Brain microvascular endothelial cell (primary cell): ENCODE measurements at regions not wholly inside any gene's neighbourhood (a gene's known extent, or its start where the extent isn't known, plus 50 kb on each side); places are given as distances from the start of the nearest gene placed in this dataset.
"Not testable (repeated sequence)": the region's sequence is repeated elsewhere in the genome, so short reads cannot be mapped to it uniquely, and the experiment has no call there.

Experiments used
- DNase-seq: peaks from one replicate; pipeline ENCODE4 v3.0.0-alpha.2; 2020
- H3K27ac ChIP-seq: fragments of 250-450 bp; sonication (Bioruptor Pico); 2 replicates; pipeline ENCODE4 v1.5.1; 2020; ENCODE audit warnings: mild to moderate bottlenecking, moderate library complexity
- H3K27me3 ChIP-seq: fragments of 250-450 bp; sonication (Bioruptor Pico); replicated peaks from 2 replicates; pipeline ENCODE4 v1.5.1; 2020; ENCODE audit warnings: mild to moderate bottlenecking
- H3K36me3 ChIP-seq: fragments of 250-450 bp; sonication (Bioruptor Pico); replicated peaks from 2 replicates; pipeline ENCODE4 v1.5.1; 2020; ENCODE audit warnings: mild to moderate bottlenecking
- H3K4me3 ChIP-seq: 2 replicates; pipeline ENCODE4 v1.5.1; 2011; ENCODE audit warnings: low read depth, mild to moderate bottlenecking, control low read depth, low read length, moderate library complexity
- in situ Hi-C: cut with HindIII; loops from 2 replicates; pipeline ENCODE4 v1.10.0; 2017; ENCODE audit warnings: low sequenced_read_pairs, low pct_ligation_motif_present
- TF ChIP-seq, protein P1 (sequence below): IDR thresholded peaks from 2 replicates; pipeline ENCODE4 v1.5.1; 2011; ENCODE audit warnings: low read depth, mild to moderate bottlenecking, moderate library complexity, low read length, control low read depth, inconsistent platforms; ENCODE audit errors: missing control alignments

GRCh38 chr7:76934711-76935110 lies 97.5 kb downstream of the SPDYE17 start:
- in situ Hi-C loops, H3K27me3 ChIP-seq, H3K27ac ChIP-seq, H3K4me3 ChIP-seq, H3K36me3 ChIP-seq, DNase-seq: not testable (repeated sequence)

- DNase-seq, H3K27me3 ChIP-seq, H3K36me3 ChIP-seq, H3K4me3 ChIP-seq, in situ Hi-C loops, H3K27ac ChIP-seq: not testable (repeated sequence)
These were observed 99.2 kb downstream of the SPDYE17 start for GRCh38 chr7:76932957-76933356.

GRCh38 chr7:76931441-76931840 lies 100.7 kb downstream of the SPDYE17 start:
- DNase-seq, H3K36me3 ChIP-seq, in situ Hi-C loops, H3K27me3 ChIP-seq, H3K27ac ChIP-seq, H3K4me3 ChIP-seq: not testable (repeated sequence)

DNA sequence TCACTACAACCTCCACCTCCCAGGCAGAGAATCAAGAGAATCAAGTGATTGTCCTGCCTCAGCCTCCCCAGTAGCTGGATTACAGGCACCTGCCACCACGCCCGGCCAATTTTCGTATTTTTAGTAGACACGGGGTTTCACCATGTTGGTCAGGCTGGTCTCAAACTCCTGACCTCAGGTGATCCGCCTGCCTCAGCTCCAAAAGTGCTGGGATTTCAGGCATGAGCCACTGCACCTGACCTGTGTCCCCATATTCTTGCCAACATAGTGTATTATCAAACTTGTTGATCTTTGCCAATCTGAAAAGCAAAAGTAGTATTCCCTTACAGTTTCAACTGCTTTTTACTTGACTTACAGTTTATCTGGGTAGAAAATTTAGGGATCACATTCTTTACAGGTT lies 101.7 kb downstream of the SPDYE17 start:
- H3K36me3 ChIP-seq, H3K27ac ChIP-seq, H3K27me3 ChIP-seq, DNase-seq, H3K4me3 ChIP-seq, in situ Hi-C loops: not testable (repeated sequence)

- DNase-seq, H3K27me3 ChIP-seq, in situ Hi-C loops, H3K27ac ChIP-seq, H3K4me3 ChIP-seq, H3K36me3 ChIP-seq: not testable (repeated sequence)
These were observed 103.4 kb downstream of the SPDYE17 start for GRCh38 chr7:76928751-76929150.

DNA sequence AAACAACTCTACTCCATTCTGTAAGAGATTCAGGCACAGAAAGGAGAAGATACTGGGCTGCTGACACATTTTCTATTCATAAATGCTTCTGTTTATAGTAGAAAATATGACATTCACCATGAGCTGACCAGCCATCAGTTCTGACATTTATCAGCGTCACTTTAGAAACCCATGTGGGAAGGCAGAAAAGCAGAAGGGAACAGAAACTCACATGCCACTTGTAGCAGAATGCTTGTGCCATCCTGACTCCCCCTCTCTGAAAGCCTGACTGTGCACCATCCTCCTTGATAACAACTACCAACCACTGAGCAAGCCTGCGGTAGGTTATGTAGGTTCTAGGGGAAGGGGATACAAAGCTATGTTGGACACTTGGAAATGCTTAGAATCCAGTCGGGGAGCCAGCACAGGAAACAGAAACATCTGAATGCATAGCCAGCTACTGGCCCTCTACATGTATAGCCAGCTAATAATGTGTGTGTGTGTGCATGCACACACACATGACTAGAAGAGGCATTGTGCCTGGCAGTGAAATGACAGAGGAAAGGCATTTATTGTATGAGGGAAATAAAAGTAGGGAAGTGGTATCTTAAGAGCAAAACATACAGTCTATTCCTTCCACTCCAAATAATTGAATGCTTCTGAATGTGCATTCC lies 104.3 kb downstream of the SPDYE17 start:
- H3K27me3 ChIP-seq, H3K4me3 ChIP-seq, H3K27ac ChIP-seq, in situ Hi-C loops, H3K36me3 ChIP-seq, DNase-seq: not testable (repeated sequence)

DNA sequence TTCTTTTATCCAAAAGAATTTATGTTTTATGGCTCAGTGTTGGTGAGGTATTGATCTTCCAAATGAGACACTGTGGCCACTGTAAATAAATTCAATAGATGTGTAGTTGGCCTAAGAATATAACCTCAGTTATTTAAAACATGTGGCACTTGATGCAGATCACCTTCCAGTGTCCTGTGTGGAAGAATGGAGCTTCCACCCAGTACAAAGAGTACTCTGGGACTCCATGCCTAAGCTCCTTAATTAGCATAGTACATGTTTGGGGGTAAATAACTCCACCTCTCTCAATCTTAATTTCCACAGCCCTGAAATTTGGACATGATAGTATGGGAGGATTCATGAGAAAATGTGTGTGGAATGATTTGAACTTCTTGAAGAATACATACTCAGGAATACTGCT lies 105.7 kb downstream of the SPDYE17 start:
- H3K27ac ChIP-seq, H3K4me3 ChIP-seq, DNase-seq, H3K27me3 ChIP-seq, in situ Hi-C loops, H3K36me3 ChIP-seq: not testable (repeated sequence)

DNA sequence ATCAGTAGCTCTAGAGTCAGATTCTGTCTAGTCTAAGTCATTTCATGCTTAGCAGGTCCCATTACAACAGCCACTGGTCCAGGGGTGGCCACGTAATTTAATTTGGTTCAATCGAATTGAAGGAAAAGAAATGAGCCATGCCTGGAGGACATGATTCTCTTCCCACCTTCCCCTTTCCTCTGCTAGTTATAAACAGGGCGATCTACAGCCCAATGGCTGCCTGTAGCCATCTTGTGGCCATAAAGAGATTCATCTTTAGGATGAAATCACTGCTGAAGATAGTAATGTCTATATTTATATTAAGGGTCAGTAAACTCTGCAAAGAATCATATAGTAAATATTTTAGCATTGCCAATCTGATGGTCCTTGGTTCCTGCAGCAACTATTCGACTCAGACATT lies 107.4 kb downstream of the SPDYE17 start:
- H3K27me3 ChIP-seq, in situ Hi-C loops, H3K4me3 ChIP-seq, H3K36me3 ChIP-seq, H3K27ac ChIP-seq: not testable (repeated sequence)
- TF ChIP-seq, protein P1, sequence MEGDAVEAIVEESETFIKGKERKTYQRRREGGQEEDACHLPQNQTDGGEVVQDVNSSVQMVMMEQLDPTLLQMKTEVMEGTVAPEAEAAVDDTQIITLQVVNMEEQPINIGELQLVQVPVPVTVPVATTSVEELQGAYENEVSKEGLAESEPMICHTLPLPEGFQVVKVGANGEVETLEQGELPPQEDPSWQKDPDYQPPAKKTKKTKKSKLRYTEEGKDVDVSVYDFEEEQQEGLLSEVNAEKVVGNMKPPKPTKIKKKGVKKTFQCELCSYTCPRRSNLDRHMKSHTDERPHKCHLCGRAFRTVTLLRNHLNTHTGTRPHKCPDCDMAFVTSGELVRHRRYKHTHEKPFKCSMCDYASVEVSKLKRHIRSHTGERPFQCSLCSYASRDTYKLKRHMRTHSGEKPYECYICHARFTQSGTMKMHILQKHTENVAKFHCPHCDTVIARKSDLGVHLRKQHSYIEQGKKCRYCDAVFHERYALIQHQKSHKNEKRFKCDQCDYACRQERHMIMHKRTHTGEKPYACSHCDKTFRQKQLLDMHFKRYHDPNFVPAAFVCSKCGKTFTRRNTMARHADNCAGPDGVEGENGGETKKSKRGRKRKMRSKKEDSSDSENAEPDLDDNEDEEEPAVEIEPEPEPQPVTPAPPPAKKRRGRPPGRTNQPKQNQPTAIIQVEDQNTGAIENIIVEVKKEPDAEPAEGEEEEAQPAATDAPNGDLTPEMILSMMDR: peak; percentile 49
- DNase-seq: peak; percentile 9

GRCh38 chr7:76918619-76919018 lies 113.5 kb downstream of the SPDYE17 start:
- H3K36me3 ChIP-seq, H3K27me3 ChIP-seq, H3K27ac ChIP-seq, H3K4me3 ChIP-seq, in situ Hi-C loops, DNase-seq: not testable (repeated sequence)

DNA sequence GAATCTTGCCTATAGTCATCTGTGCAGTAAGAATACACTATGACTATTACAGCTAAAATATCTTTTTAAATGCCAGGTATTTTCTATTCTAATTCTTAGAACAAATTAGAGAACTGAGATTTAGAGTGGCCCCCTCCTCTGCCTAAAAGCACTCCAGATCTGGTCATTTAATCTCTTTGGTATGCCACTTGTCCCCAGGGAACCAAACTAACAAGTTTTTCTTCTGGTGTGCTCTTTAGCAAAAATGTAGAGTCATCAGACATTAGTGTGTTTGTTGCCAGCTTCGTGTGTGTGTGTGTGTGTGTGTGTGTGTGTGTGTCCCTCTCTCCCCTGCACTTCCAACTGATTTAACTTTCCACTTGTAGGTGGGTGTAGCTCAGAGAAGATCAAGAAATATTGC lies 117.8 kb downstream of the SPDYE17 start:
- DNase-seq, H3K27ac ChIP-seq, H3K4me3 ChIP-seq, H3K27me3 ChIP-seq, in situ Hi-C loops, H3K36me3 ChIP-seq: not testable (repeated sequence)

DNA sequence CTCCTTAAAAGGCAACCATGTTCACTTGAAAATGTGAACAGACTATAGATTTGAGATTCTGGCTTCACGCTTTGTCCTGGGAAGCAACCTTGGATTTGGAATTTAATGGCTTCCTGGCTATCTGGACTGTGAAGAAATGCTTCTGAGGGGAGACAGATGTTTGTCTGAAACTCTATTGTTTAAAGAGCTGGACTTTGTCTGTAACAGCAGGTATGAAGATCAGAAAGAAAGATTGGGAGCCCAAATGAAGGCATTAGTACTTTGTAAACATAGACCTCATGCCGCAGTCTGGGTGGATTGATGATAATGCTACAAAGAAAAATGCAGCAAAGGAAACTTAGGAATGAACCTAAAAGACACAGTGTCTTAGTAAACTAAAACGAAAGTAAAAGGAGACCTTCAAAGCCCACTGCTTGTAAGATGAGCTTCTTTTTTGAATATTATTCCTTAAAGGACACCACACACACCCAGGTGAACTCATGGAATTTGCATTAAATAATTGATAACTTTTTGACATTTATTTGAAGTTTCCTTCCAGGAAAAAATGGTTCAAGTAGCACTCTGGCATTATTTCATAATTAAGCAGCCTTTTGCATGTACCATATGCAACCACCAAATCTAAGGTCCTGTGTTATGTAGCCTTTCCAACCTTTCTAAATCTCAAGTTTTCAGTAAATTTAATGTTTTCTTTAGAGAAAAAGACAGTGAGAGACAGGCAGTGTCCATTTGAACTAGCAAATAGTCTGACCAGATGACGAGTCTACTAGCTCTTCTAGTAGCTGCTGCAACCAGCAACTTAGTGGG lies 119.9 kb downstream of the SPDYE17 start:
- H3K4me3 ChIP-seq, in situ Hi-C loops, H3K27me3 ChIP-seq, DNase-seq, H3K36me3 ChIP-seq, H3K27ac ChIP-seq: not testable (repeated sequence)

DNA sequence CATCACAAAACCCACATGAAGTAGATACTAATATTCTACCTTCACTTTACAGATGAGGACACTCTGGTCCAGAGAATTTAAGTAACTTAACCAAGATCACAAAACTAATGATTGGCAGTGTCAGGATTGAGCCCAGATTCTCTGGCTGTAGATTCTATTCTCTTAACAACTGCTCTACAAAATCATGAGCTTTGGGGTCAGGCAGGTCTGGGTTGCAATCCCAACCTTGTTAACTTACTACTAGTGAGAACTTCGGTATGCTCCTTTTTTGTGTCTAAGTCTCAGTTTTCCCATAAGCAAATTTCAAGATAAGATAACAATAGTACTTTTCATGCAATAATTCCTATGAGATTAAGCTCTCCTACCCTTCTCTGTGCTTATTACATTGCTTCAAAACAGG lies 127.5 kb downstream of the SPDYE17 start:
- in situ Hi-C loops, H3K27ac ChIP-seq, H3K27me3 ChIP-seq, H3K4me3 ChIP-seq, H3K36me3 ChIP-seq, DNase-seq: not testable (repeated sequence)

GRCh38 chr7:76901944-76902710 lies 130.0 kb downstream of the SPDYE17 start:
- H3K4me3 ChIP-seq, H3K27me3 ChIP-seq, H3K36me3 ChIP-seq, H3K27ac ChIP-seq, in situ Hi-C loops, DNase-seq: not testable (repeated sequence)
